ENCODE measurements at regions not wholly inside any gene's neighbourhood (a gene's known extent, or its start where the extent isn't known, plus 50 kb on each side); places are given as distances from the start of the nearest gene placed in this dataset.
"Not testable (repeated sequence)": the region's sequence is repeated elsewhere in the genome, so short reads cannot be mapped to it uniquely, and the experiment has no call there.

GRCh38 chr7:152594801-152595200 lies 81.1 kb downstream of the XRCC2 start:
- DNase-seq (ENCODE audit: low spot score) = no peak

GRCh38 chr7:152591976-152592375 lies 84.0 kb downstream of the XRCC2 start:
- no peak for DNase-seq (ENCODE audit: low spot score)

GRCh38 chr7:152590481-152590880 lies 85.5 kb downstream of the XRCC2 start:
- no peak for DNase-seq (ENCODE audit: low spot score)

GRCh38 chr7:152589821-152590220 lies 86.1 kb downstream of the XRCC2 start:
- not testable (repeated sequence) for DNase-seq (ENCODE audit: low spot score)

GRCh38 chr7:152588350-152588749 lies 87.6 kb downstream of the XRCC2 start:
- DNase-seq (ENCODE audit: low spot score) = no peak

- DNase-seq (ENCODE audit: low spot score) = no peak
Observed at GRCh38 chr7:152587366-152587765, 88.6 kb downstream of the XRCC2 start.

GRCh38 chr7:152583006-152583405 lies 92.9 kb downstream of the XRCC2 start:
- DNase-seq (ENCODE audit: low spot score) = no peak

GRCh38 chr7:152579070-152579469 lies 96.9 kb downstream of the XRCC2 start:
- no peak for DNase-seq (ENCODE audit: low spot score)

- DNase-seq (ENCODE audit: low spot score) = no peak
Observed at GRCh38 chr7:152577339-152577738, 98.6 kb downstream of the XRCC2 start.

GRCh38 chr7:152574892-152575548 lies 100.9 kb downstream of the XRCC2 start:
- DNase-seq (ENCODE audit: low spot score) = no peak

- not testable (repeated sequence) for DNase-seq (ENCODE audit: low spot score)
Observed at GRCh38 chr7:152573186-152573585, 102.8 kb downstream of the XRCC2 start.

GRCh38 chr7:152572101-152572500 lies 103.8 kb downstream of the XRCC2 start:
- no peak for DNase-seq (ENCODE audit: low spot score)

- no peak for DNase-seq (ENCODE audit: low spot score)
Observed at GRCh38 chr7:152571068-152571467, 104.9 kb downstream of the XRCC2 start.

GRCh38 chr7:152568972-152569371 lies 107.0 kb downstream of the XRCC2 start:
- no peak for DNase-seq (ENCODE audit: low spot score)

GRCh38 chr7:152565731-152566130 lies 110.2 kb downstream of the XRCC2 start:
- DNase-seq (ENCODE audit: low spot score) = no peak

GRCh38 chr7:152564656-152565250 lies 111.2 kb downstream of the XRCC2 start:
- DNase-seq (ENCODE audit: low spot score) = no peak

GRCh38 chr7:152556013-152556755 lies 119.8 kb downstream of the XRCC2 start:
- no peak for DNase-seq (ENCODE audit: low spot score)

- DNase-seq (ENCODE audit: low spot score) = no peak
Observed at GRCh38 chr7:152553671-152554317, 118.0 kb upstream of the KMT2C start.

- DNase-seq (ENCODE audit: low spot score) = no peak
Observed at GRCh38 chr7:152551304-152552036, 115.7 kb upstream of the KMT2C start.

- DNase-seq (ENCODE audit: low spot score) = no peak
Observed at GRCh38 chr7:152544971-152545619, 109.3 kb upstream of the KMT2C start.

GRCh38 chr7:152544481-152544927 lies 108.7 kb upstream of the KMT2C start:
- no peak for DNase-seq (ENCODE audit: low spot score)

All from COLO829 (cell line).